Testis (tissue), 2 donors: ENCODE measurements at regions not wholly inside any gene's neighbourhood (a gene's known extent, or its start where the extent isn't known, plus 50 kb on each side); places are given as distances from the start of the nearest gene placed in this dataset.

Experiments used
- POLR2A ChIP-seq: fragments of 450-650 bp; IDR thresholded peaks from one replicate; pipeline ENCODE4 v1.6.1; 2017; ENCODE audit warnings: antibody characterized with exemption, mild to moderate bottlenecking, moderate library complexity
- TF ChIP-seq, protein P1 (sequence below), 3 experiments: fragments of 450-650 bp in 2 of 3; fragments of 200-600 bp in 1 of 3; sonication (generic) in 1 of 3; IDR thresholded peaks; one replicate each; pipeline ENCODE4 v1.5.1; 2016 to 2019; ENCODE audit warnings: antibody characterized with exemption in 3 of 3, mild to moderate bottlenecking in 2 of 3, moderate library complexity in 1 of 3

GRCh38 chr3:75237477-75237876 lies 426.7 kb upstream of the FRG2C start:
- TF ChIP-seq, protein P1, sequence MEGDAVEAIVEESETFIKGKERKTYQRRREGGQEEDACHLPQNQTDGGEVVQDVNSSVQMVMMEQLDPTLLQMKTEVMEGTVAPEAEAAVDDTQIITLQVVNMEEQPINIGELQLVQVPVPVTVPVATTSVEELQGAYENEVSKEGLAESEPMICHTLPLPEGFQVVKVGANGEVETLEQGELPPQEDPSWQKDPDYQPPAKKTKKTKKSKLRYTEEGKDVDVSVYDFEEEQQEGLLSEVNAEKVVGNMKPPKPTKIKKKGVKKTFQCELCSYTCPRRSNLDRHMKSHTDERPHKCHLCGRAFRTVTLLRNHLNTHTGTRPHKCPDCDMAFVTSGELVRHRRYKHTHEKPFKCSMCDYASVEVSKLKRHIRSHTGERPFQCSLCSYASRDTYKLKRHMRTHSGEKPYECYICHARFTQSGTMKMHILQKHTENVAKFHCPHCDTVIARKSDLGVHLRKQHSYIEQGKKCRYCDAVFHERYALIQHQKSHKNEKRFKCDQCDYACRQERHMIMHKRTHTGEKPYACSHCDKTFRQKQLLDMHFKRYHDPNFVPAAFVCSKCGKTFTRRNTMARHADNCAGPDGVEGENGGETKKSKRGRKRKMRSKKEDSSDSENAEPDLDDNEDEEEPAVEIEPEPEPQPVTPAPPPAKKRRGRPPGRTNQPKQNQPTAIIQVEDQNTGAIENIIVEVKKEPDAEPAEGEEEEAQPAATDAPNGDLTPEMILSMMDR (IDR thresholded peaks at IDR 0.05), result no peak
- no peak for TF ChIP-seq POLR2A
